ENCODE measurements at regions not wholly inside any gene's neighbourhood (a gene's known extent, or its start where the extent isn't known, plus 50 kb on each side); places are given as distances from the start of the nearest gene placed in this dataset.

- DNase-seq (ENCODE audit: low read depth) = no peak
- H3K4me3 ChIP-seq (ENCODE audit: low read depth, low read length) = no peak overlapping the region
- no peak for TF ChIP-seq CTCF (IDR thresholded peaks at IDR 0.05; ENCODE audit: control insufficient read depth, extremely low read depth, insufficient read depth)
These were observed 230.1 kb downstream of the BRD1 start for GRCh38 chr22:49597428-49598039.

GRCh38 chr22:49595465-49596078 is 232.1 kb downstream of the BRD1 start:
- DNase-seq (ENCODE audit: low read depth) = no peak
- H3K4me3 ChIP-seq (ENCODE audit: low read depth, low read length) = no peak overlapping the region
- no peak for TF ChIP-seq CTCF (IDR thresholded peaks at IDR 0.05; ENCODE audit: control insufficient read depth, extremely low read depth, insufficient read depth)

GRCh38 chr22:49594078-49594477 is 233.6 kb downstream of the BRD1 start:
- no peak for TF ChIP-seq CTCF (IDR thresholded peaks at IDR 0.05; ENCODE audit: control insufficient read depth, extremely low read depth, insufficient read depth)
- no peak for DNase-seq (ENCODE audit: low read depth)
- H3K4me3 ChIP-seq (ENCODE audit: low read depth, low read length) = no peak overlapping the region

- no peak for DNase-seq (ENCODE audit: low read depth)
- H3K4me3 ChIP-seq (ENCODE audit: low read depth, low read length) = no peak overlapping the region
- TF ChIP-seq CTCF (IDR thresholded peaks at IDR 0.05; ENCODE audit: control insufficient read depth, extremely low read depth, insufficient read depth) = no peak
These were observed 234.2 kb downstream of the BRD1 start for GRCh38 chr22:49593509-49593908.

GRCh38 chr22:49592780-49593501 is 234.7 kb downstream of the BRD1 start:
- no peak for DNase-seq (ENCODE audit: low read depth)
- H3K4me3 ChIP-seq (ENCODE audit: low read depth, low read length) = no peak overlapping the region
- TF ChIP-seq CTCF (IDR thresholded peaks at IDR 0.05; ENCODE audit: control insufficient read depth, extremely low read depth, insufficient read depth) = no peak

- TF ChIP-seq CTCF (IDR thresholded peaks at IDR 0.05; ENCODE audit: control insufficient read depth, extremely low read depth, insufficient read depth) = no peak
- DNase-seq (ENCODE audit: low read depth) = no peak
These were observed 236.7 kb downstream of the BRD1 start for GRCh38 chr22:49590851-49591445.

More at GRCh38 chr22:49590851-49591445, 236.7 kb downstream of the BRD1 start:
- no peak overlapping the region for H3K4me3 ChIP-seq (ENCODE audit: low read depth, low read length)
